ENCODE measurements at regions not wholly inside any gene's neighbourhood (a gene's known extent, or its start where the extent isn't known, plus 50 kb on each side); places are given as distances from the start of the nearest gene placed in this dataset.
"Not testable (repeated sequence)": the region's sequence is repeated elsewhere in the genome, so short reads cannot be mapped to it uniquely, and the experiment has no call there.

DNA sequence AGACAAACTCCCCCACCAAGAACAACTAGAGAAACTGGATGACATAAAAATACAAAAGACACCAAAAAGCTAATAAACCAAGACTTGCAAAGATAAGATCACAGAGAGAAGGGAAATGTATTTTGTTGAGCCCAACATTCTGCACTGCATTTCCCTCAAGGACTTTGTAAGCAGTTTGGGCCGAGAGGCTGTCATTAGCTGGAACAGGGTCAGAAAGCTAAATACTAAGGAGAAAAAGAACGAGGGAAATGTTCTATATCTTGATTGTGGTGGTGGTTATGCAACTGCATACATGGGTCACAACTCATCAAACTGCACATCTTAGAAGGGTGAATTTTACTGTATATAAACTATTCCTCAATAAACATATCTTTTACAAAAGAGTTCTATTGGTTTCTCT, 315.0 kb downstream of the IPMK start:
- no peak for DNase-seq

DNA sequence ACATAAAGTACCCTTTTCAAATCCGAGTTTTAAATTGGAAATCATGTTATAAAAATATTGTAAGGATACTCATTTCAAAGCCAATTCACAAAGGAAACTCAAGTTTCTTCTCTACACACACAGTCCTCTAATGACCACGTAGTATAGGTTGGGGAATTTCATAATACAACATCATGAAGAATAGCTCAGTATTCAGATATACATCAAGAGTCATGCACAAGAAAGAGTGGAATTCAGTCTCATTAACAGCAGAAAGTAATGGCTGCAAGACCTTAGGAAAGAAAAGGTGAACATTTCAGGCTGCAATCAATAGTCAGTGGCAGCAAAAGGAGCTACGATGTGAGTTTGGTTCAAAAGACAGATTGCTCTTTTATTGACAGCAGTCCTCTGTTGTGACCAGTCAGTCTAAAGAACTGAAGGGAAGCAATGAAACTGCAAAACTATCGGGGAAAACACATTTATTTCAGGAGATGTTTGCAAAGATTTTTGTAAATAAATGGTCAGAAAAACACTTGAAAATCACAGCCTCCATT, 317.2 kb downstream of the IPMK start:
- no peak for DNase-seq

DNA sequence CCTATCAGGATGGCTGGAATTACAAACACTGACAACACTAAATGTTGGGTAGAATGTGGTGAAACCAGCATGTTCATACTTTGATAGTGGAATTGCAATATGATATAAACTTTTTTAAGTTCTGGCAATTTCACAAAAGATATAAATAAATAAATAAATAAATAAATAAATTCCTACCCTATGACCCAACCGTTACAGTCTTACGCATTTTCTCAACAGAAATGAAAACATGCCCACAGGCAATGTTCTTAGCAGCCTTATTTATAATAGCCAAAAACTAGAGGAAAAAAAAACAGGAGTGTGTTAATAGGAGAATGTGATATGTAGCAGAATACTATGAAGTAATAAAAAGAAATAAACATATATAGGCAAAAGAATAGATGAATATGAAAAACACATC, 318.9 kb downstream of the IPMK start:
- no peak for DNase-seq

DNA sequence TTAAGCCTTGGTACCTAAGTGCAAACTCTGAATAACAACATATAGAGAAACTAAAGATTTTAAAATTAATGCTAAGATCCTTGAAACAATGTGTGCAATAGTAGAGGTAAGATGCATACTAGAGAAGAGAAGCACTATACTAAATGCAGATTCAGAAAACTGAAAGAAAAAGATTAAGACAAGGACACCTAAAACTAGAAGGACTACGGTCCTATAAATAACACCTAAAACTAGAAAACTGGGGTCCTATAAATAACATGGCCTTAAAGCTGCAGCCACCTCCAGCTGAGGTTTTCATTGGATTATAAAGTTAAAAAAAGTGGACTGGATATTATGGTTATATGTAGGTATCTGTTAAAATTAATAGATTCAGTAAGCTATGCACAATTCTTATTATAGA, 320.9 kb downstream of the IPMK start:
- no peak for DNase-seq

DNA sequence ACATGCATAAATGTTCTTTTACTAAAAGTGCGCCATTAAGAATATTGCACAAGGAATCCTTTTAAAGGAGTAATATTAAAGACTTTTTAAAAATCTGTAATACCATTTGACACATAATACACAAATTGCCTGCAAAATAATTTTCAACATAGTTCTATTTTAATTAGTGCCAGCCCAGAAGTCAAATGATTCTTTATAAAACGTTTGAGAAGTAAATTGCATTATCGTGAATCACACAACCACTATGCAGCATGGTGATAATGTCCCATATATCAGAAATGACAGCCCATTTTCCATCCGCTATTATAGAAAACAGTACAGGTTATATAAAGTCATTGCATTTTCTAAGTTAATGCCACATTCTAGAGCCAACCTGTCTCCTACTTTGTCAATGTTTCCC, 324.0 kb downstream of the IPMK start:
- no peak for DNase-seq

DNA sequence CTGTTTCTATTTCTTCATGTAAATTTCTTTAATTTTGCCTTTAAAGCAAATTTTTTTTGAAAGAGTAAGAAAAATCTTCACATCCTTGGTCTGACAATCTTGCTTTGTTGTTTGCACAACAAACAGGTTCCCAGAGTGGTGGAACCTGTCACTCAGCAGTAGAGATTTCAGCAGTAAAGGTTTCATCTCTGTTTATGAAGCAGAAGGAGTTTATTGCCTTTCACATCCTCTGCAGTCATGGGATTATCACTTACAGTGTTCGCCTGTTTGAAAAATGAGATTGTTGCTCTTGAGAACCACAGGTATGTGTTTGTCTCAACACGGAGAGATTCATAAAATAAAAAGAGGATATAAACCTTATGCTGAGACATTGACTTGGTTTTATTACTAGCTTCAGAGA, 342.6 kb downstream of the IPMK start:
- DNase-seq = no peak

DNA sequence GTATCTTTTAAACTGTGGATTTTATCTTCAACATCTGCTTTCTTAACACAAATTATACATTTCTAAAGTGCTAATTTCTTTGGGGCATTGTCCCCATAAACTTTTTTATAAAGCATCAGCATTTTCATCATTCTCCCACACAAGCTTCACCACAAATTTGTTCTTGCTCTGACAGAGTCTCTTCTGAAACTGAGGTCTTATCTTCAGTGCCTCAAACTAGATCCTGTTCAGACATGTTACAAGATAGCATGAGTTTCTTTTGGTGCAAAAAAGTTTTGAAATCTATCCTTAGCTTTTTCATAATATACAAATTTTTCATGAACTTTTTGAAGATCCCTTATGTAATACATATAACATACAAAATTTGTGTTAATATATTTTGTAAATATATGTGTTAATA, 346.6 kb downstream of the IPMK start:
- no peak for DNase-seq

DNA sequence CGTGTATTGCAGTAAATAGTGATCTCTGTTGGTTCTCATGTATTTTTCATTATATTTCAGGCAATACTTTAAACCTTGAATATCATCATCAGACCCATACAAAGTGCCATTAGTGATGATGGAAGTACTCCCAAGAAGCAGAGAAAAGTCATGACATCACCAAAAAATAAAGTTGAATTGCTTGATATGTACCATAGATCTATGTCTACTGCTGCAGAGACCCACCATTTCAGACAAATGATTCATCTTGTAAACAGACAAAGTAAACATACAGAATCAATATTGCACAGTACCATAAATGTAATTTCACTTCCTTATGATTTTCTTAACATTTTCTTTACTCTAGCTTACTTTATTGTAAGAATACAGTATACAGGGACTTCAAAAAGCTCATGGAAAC, 347.8 kb downstream of the IPMK start:
- DNase-seq = no peak

DNA sequence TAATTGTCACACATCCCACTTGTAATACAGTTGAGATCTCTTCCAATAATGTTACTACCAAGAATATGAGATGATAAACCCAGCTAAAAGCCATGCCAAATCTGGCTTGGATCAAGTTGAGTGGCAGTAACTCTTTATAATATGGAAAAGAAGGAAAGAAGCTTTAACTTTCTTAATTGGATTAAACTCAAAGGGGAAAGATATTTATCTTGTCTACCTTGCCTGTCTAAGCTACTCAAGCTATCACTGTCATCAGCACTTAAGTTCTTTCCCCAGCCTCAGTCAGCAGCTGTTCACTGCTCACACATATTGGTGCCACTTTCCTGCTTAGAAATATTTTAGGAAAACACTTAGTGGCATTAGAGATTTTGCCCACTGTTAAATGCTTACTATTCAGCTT, 350.7 kb downstream of the IPMK start:
- DNase-seq = no peak

DNA sequence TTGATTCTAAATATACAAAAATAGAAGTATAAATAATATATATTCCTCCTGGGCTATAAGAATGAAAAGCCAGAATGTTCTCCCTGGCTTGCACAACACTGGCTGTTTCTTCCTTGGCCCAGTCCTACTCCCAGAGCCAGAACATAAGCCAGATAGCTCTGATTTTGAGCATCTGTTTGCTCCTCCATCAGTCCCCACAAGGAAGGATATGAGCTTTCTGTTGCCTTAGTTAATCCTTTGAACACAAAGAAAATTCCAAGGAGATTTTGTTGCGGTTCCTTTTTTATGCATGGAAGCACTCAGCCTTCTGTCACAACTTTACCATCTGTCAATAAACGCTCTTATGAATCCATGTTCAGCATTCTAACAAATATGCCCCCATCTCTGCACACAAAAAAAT, 361.8 kb downstream of the IPMK start:
- no peak for DNase-seq

DNA sequence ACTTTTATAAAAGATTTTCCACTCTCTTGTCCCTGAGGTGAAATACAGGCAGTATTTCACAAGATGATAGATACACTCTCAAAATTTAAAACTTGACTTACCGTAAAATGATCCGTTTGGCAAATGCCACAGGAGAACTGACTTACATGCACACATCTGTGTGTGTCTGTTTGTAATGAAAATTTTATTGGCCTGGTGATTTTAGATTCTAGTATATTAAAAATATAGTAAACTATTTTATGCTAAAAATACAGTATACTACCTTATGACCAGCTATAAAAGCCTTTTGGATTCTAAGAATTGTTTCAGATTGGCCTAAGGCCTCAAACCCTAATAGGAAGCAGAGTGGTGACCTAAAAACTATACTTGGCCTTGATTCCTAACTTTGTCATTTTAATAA, 362.7 kb downstream of the IPMK start:
- DNase-seq = no peak

DNA sequence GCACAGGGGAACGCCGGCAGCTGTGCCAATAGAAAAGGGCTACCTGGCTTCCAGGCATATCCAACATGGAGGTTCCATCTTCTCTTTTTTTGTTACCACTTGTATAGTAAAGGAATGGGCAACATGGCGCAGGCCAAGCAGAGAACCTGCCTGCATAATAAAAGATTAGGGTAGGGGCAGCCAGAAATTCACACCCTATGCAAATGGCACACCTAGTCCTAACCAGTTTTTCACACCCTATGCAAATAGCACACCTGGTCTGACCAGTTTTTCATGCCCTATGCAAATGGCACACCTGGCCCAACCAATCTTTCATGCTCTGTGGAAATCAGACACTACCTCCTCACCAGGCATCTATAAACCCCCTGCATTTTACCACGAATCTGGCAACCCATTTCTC, 369.5 kb downstream of the IPMK start:
- no peak for DNase-seq

DNA sequence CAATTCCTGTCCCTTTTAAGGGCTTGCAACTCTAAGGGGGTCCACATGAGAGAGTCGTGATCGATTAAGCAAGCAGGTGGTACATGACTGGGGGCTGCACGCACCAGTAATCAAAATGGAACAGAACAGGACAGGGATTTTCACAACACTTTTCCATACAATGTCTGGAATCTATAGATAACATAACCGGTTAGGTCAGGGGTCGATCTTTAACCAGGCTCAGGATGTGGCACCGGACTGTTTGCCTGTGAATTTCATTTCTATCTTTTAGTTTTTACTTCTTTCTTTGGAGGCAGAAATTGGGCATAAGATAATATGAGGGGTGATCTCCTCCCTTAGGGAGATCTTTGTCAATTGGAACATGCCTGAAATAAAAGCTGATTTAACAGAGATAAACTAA, 370.1 kb downstream of the IPMK start:
- no peak for DNase-seq

DNA sequence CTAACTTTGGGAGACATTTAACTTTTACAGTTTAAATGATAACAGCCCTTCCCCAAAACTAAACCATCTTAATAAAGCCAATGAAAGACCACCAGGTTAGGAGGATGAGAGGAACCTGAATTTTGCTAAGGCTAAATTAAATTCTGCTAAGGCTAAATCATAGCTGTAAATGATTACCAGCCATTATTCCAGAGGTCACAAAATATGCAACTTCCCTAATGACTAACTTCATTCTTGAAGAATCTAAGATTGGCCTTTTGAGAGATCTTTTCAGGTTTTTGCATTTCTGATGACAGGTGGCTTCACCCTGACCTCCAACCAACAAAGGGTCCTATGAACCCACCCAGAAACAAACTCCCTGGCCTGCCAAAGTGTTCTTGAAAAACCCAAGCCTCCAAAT, 373.3 kb downstream of the IPMK start:
- no peak for DNase-seq

DNA sequence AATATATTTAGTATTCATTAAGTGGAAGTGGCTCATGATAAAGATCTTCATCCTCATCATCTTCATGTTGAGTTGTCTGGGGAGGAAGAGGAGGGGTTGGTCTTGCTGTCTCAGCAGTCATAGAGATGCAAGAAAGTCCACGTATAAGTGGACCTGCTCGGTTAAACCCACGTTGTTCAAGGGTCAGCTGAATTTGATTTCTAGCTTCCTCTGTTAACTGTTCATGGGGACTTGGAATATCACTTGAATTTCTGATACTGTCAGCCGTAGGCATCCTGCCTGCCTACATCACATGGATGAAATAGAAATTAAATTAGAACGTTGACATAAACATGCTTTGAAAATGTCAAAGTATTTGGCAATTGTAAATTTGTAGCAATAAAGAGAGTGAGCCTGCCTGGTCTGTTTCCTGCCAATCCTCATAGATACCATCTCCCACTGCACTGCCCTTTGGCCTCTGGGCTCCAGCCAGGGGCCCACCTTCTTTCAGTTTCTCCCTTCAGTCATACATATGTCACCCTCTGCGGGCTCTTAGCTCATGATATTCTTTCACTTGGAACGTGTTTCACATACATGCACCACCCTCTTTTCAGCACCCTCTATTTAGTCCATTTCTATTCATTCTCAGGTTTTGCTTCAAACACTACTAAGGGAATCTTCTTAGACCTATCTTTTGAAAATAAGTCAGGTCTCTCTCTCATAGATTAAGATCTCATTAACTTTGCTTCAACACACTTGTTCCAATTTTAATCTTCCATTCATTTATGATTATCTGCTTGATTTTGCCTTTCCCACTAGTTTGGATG, 376.3 kb downstream of the IPMK start:
- DNase-seq = no peak

DNA sequence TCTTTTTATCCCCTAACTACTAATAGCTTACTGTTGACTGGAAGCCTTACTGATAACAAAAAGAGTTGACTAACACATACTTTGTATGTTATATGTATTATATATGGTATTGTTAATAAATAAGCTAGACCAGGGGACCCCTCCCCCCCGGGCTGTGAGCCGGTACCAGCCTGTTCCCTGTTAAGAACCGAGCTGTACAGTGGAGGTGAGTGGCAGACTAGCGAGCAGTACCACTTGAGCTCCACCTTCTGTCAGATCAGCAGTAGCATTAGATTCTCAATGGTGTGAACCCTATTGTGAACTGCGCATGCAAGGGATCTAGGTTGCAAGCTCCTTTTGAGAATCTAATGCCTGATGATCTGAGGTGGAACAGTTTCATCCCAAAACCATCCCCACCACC, 377.0 kb downstream of the IPMK start:
- DNase-seq = no peak

DNA sequence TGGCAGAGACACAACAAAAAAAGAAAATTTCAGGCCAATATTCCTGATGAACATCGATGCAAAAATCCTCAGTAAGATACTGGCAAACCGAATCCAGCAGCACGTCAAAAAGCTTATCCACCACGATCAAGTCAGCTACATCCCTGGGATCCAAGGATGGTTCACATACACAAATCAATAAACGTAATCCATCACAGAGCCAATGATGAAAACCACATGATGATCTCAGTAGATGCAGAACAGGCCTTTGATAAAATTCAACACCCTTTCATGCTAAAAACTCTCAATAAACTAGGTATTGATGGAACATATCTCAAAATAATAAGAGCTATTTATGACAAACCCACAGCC, 382.1 kb downstream of the IPMK start:
- not testable (repeated sequence) for DNase-seq

DNA sequence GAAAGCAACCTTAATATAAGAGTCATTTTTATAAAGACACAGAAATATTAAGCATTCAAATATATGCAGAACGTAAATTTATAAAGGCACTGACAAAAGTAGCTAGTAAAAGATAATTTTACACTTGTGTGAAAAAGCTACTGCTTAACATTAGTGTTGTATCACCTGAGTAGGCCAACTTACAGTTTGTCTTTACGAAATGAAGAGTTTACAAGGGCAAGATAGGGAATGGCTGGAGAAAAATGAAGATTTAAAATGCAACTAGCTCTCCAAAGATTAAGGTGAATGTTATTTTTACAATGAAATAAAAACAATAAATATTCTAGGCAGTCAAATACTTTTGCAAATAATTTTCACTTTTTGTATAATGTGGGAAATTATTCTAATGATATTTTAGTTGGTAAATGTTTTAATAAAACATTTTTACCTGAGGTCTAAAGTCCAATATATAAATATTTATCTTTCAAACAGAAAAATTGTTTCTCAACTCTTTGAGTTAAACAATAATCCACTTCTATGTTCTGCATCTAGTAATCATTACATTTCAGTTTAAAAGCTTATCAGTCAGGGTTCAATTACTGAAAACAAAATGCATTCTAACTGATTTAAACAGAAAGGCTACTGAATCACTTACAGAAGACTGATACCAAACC, 382.6 kb downstream of the IPMK start:
- no peak for DNase-seq

DNA sequence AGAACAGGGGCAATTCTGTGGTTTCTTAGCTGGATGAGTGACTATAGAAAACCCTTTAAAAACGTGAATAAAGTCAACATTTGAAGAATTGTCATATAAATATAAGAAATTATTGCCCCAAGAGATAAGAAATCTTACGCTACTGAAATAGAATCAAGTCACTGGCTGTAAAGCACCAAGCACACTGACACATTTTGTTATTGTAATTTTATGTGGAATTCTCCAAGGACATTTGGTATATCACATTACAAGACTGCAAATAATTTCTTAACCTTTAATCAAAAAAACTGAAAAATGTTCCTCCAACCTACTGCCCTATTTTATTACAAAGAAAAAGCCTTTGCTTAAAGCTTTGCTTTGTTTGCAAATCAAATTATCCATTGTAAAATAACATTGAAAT, 383.3 kb downstream of the IPMK start:
- no peak for DNase-seq

DNA sequence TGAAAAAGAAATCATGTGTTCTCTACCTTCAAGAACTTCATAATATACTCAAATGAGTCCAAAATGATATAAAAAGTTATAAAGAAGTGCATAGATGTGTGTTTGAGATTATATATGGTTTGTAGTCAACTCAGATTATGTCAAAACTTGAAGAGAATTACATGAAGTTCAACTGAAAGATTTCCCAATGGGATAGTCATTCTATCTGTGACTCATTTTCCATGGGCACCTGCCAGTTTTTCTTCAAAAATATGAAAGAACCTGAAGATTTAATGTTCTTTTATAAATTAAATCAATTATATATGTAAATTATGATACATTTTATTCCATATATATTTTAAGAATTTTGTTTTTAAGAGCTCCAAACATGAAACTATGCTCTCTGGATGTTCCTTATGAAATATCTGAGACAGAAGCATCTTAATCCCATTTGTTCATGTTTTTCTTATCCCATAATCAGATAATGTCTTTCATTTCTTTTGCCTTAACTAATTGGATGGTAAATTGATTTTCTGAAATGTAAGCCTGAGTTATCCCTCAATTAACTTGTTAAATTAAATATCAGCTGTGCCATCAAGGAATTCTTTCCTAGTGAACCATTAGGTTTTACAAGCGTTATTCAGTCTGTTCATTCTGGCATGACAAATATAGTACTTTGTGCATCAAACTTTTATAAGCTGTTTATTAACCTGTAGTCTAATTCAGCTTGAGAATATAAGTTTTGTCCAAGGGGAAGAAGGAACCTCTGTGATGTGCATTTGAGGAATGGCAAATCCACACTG, 387.1 kb downstream of the IPMK start:
- no peak for DNase-seq

DNA sequence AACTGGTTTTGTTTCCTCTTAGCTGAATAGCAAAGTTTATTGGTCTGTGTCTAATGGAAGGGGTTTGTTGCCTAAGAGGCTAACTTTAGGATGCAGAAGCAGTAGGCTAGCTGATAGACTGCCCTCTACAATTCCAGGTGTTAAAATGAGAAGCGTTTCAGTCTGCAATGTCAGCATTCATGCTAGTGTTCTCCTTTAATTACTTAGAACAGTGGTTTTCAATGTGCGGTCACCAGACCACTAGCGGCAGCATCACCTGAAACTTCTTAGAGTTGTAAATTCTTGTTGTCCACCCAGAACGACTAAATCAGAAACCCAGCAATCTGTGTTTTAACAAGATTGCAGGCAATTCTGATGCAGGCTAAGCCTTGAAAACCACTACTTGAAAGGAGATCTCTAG, 392.9 kb downstream of the IPMK start:
- DNase-seq = no peak

DNA sequence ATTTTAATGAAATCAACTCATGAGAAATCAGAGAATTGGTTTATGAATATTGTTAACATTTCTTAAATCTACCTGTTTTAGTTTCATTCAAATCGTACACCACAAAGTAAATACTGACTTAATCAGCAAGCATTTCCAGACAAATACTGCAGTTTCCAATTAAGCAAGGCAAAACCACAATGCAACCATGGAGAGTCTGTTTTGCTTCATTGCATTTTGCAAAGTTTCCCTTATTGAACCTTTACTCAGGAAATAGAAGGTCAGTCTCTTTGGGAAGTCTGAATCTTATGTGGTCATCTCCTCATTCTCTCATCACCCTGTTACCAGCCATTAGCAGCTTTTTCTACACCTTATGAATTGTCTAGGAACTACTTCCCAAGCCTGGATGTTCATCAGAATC, 400.5 kb downstream of the IPMK start:
- DNase-seq = no peak

DNA sequence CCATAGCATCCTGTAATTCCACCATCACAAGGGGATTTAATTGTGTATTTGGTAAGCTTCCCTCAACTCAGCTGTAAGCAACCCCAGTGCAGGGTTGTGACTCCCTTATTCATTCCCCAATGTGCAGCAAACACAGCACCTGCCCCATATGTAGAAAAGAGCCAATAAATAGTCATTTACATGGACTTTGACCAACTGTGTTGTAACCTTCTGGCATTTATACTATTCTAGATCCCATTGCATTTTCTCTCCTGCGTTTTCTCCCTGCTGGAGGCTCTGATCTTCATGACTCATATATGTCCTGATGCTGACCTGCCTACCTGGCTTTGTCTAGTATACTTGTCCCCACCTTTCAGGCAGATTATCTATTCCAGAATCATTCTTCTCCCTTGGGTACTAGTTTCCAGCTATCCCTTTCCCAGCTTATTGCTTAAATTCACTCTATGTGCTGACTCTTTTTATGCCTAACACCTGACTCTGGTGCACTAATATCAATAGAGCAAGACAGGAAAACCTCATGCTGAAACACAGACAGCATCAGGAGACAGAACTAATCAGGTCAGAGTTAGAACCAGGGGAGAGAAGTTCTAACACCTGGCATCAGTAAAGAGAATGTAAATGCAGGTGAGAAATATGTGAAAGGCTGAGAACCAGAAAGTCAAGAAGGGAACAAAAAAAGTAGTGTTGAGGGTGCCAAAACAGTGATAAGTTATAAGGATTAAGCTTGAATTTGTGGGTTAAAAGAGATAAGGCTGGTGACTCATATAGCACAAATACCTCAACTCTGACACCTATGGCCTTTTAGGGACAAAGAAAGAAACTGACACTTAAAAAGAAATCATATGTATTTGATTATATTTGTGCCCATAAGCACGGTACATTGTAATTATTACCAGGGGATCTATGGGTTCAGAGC, 402.7 kb downstream of the IPMK start:
- no peak for DNase-seq

All from central memory CD4-positive, alpha-beta T cell (primary cell).